Karpas-422 (cell line): ENCODE measurements at regions not wholly inside any gene's neighbourhood (a gene's known extent, or its start where the extent isn't known, plus 50 kb on each side); places are given as distances from the start of the nearest gene placed in this dataset.

Experiments
- DNase-seq: peaks from one replicate; pipeline ENCODE4 v3.0.0-alpha.2; 2015
- H2AFZ ChIP-seq: fragments of 200-600 bp; sonication (generic); 2 replicates; pipeline ENCODE4 v1.6.1; 2014; ENCODE audit warnings: antibody characterized with exemption, low read length, mixed read lengths
- H3K27ac ChIP-seq: fragments of 200-600 bp; sonication (generic); 2 replicates; pipeline ENCODE4 v1.5.1; 2014; ENCODE audit warnings: mild to moderate bottlenecking, low read length, moderate library complexity
- H3K27me3 ChIP-seq: fragments of 200-600 bp; sonication (generic); 2 replicates; pipeline ENCODE4 v1.6.1; 2014; ENCODE audit warnings: low read length, mixed read lengths
- H3K36me3 ChIP-seq: fragments of 200-600 bp; sonication (generic); 2 replicates; pipeline ENCODE4 v1.6.1; 2014; ENCODE audit warnings: low read length, mixed read lengths; ENCODE audit not compliant: insufficient read depth
- H3K4me1 ChIP-seq: fragments of 200-600 bp; sonication (generic); 2 replicates; pipeline ENCODE4 v1.6.1; 2014; ENCODE audit warnings: mild to moderate bottlenecking, low read length, mixed read lengths
- H3K4me2 ChIP-seq: fragments of 200-600 bp; sonication (generic); 2 replicates; pipeline ENCODE4 v1.6.1; 2014; ENCODE audit warnings: low read length, low read depth, mild to moderate bottlenecking; ENCODE audit not compliant: poor library complexity, severe bottlenecking
- H3K4me3 ChIP-seq: fragments of 200-600 bp; sonication (generic); 2 replicates; pipeline ENCODE4 v1.5.1; 2014; ENCODE audit warnings: mild to moderate bottlenecking, antibody characterized with exemption, low read length, mixed read lengths
- H3K79me2 ChIP-seq: fragments of 200-600 bp; sonication (generic); 2 replicates; pipeline ENCODE4 v1.6.1; 2014; ENCODE audit warnings: mild to moderate bottlenecking, low read length, mixed read lengths
- H3K9ac ChIP-seq: fragments of 200-600 bp; sonication (generic); 2 replicates; pipeline ENCODE4 v1.6.0; 2014; ENCODE audit warnings: low read length
- H3K9me2 ChIP-seq: fragments of 200-600 bp; sonication (generic), shearing (Covaris generic); replicated peaks from 2 replicates; pipeline ENCODE4 v1.6.0; 2014; ENCODE audit warnings: mild to moderate bottlenecking, low read length, moderate library complexity; ENCODE audit not compliant: insufficient read depth
- H3K9me3 ChIP-seq: fragments of 300-700, 200-600 bp; sonication (generic); 2 replicates; pipeline ENCODE4 v1.6.1; 2014; ENCODE audit warnings: low read length, mixed read lengths
- H4K20me1 ChIP-seq: fragments of 200-600 bp; sonication (generic); 2 replicates; pipeline ENCODE4 v1.6.1; 2014; ENCODE audit warnings: mild to moderate bottlenecking, antibody characterized with exemption, low read length, low read depth; ENCODE audit not compliant: insufficient read depth

GRCh38 chr17:83154311-83155127 is 75.1 kb downstream of the METRNL start:
- Histone ChIP-seq H4K20me1 (no peaks in the 10 kb centered on the region), H3K79me2 (no peaks in the 10 kb centered on the region), H3K27ac (no peak overlapping the region), H3K36me3 (no peaks in the 10 kb centered on the region), H3K4me3 (no peak overlapping the region), H2AFZ (no peak overlapping the region), H3K27me3 (no peaks in the 10 kb centered on the region), H3K9me3 (no peaks in the 10 kb centered on the region), H3K9me2 (no peaks in the 10 kb centered on the region), H3K9ac (no peak overlapping the region), H3K4me2 (no peak overlapping the region), H3K4me1 (peaks cover 5% of the 10 kb centered on the region)
- no peak for DNase-seq

GRCh38 chr17:83155128-83156121 is 76.0 kb downstream of the METRNL start:
- no peaks in the 10 kb centered on the region for H3K9me2 ChIP-seq
- DNase-seq = no peak
- no peak overlapping the region for H3K9ac ChIP-seq

GRCh38 chr17:83156408-83156807 is 77.0 kb downstream of the METRNL start:
- H3K36me3 ChIP-seq = no peaks in the 10 kb centered on the region
- H3K4me1 ChIP-seq = no peaks in the 10 kb centered on the region
- H4K20me1 ChIP-seq = no peaks in the 10 kb centered on the region
- H3K9me2 ChIP-seq = no peaks in the 10 kb centered on the region
- no peak overlapping the region for H3K4me3 ChIP-seq
- H3K9me3 ChIP-seq = no peaks in the 10 kb centered on the region
- H3K27ac ChIP-seq = no peak overlapping the region
- H3K4me2 ChIP-seq = no peak overlapping the region
- no peak overlapping the region for H2AFZ ChIP-seq
- no peak for DNase-seq
- H3K27me3 ChIP-seq = no peaks in the 10 kb centered on the region
- H3K9ac ChIP-seq = no peak overlapping the region
- H3K79me2 ChIP-seq = no peaks in the 10 kb centered on the region

More at GRCh38 chr17:83155128-83156121, 76.0 kb downstream of the METRNL start:
- H3K79me2 ChIP-seq = no peaks in the 10 kb centered on the region
- peaks cover 5% of the 10 kb centered on the region for H3K4me1 ChIP-seq
- H2AFZ ChIP-seq = no peak overlapping the region
- H3K4me3 ChIP-seq = no peak overlapping the region
- no peak overlapping the region for H3K4me2 ChIP-seq
- no peaks in the 10 kb centered on the region for H3K27me3 ChIP-seq
- H4K20me1 ChIP-seq = no peaks in the 10 kb centered on the region
- H3K36me3 ChIP-seq = no peaks in the 10 kb centered on the region
- no peaks in the 10 kb centered on the region for H3K9me3 ChIP-seq
- no peak overlapping the region for H3K27ac ChIP-seq

GRCh38 chr17:83159204-83160049 is 80.0 kb downstream of the METRNL start:
- Histone ChIP-seq H3K4me3 (no peak overlapping the region), H4K20me1 (no peaks in the 10 kb centered on the region), H3K27ac (no peak overlapping the region), H3K9me3 (no peaks in the 10 kb centered on the region), H3K79me2 (no peaks in the 10 kb centered on the region), H3K4me1 (no peaks in the 10 kb centered on the region), H2AFZ (no peak overlapping the region), H3K9me2 (no peaks in the 10 kb centered on the region), H3K9ac (no peak overlapping the region), H3K4me2 (no peak overlapping the region), H3K27me3 (no peaks in the 10 kb centered on the region), H3K36me3 (no peaks in the 10 kb centered on the region)
- DNase-seq = no peak

- Histone ChIP-seq H3K4me1 (no peaks in the 10 kb centered on the region), H3K79me2 (no peaks in the 10 kb centered on the region), H2AFZ (no peak overlapping the region), H3K9ac (no peak overlapping the region), H3K9me3 (no peaks in the 10 kb centered on the region), H3K27ac (no peak overlapping the region), H3K4me3 (no peak overlapping the region), H3K36me3 (no peaks in the 10 kb centered on the region), H3K4me2 (no peak overlapping the region), H4K20me1 (no peaks in the 10 kb centered on the region), H3K27me3 (no peaks in the 10 kb centered on the region), H3K9me2 (no peaks in the 10 kb centered on the region)
- no peak for DNase-seq
Observed at GRCh38 chr17:83160443-83161297, 81.3 kb downstream of the METRNL start.

GRCh38 chr17:83161298-83162034 is 82.1 kb downstream of the METRNL start:
- H3K4me2 ChIP-seq = no peak overlapping the region

More at GRCh38 chr17:83161298-83162034, 82.1 kb downstream of the METRNL start:
- Histone ChIP-seq H3K27ac (no peak overlapping the region), H3K36me3 (no peaks in the 10 kb centered on the region), H3K9me3 (no peaks in the 10 kb centered on the region), H2AFZ (no peak overlapping the region), H3K79me2 (no peaks in the 10 kb centered on the region), H4K20me1 (no peaks in the 10 kb centered on the region), H3K9me2 (no peaks in the 10 kb centered on the region), H3K9ac (no peak overlapping the region), H3K4me1 (no peaks in the 10 kb centered on the region), H3K4me3 (no peak overlapping the region), H3K27me3 (no peaks in the 10 kb centered on the region)
- no peak for DNase-seq
